ENCODE measurements at regions not wholly inside any gene's neighbourhood (a gene's known extent, or its start where the extent isn't known, plus 50 kb on each side); places are given as distances from the start of the nearest gene placed in this dataset.

DNA sequence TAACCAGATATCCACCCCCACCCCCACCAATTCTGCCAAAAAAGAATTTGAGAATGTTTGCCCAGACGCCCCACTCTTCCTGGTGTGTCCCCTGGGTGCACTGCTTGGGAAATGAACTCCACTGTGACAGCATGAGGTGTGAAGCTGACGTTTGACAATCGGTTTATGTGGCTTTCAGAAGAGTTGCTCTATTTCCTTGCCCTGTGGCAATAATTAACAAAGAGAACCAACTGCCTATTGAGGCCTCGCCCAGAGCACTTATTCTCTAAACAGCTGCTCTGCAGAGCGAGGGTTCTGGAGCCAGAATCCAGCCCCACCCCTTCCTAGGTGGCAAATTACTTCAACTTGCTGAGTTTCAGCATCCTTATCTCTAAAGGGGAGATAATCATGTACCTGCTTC lies 115.8 kb upstream of the SIX3 start:
- TF ChIP-seq, protein P1, sequence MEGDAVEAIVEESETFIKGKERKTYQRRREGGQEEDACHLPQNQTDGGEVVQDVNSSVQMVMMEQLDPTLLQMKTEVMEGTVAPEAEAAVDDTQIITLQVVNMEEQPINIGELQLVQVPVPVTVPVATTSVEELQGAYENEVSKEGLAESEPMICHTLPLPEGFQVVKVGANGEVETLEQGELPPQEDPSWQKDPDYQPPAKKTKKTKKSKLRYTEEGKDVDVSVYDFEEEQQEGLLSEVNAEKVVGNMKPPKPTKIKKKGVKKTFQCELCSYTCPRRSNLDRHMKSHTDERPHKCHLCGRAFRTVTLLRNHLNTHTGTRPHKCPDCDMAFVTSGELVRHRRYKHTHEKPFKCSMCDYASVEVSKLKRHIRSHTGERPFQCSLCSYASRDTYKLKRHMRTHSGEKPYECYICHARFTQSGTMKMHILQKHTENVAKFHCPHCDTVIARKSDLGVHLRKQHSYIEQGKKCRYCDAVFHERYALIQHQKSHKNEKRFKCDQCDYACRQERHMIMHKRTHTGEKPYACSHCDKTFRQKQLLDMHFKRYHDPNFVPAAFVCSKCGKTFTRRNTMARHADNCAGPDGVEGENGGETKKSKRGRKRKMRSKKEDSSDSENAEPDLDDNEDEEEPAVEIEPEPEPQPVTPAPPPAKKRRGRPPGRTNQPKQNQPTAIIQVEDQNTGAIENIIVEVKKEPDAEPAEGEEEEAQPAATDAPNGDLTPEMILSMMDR (IDR thresholded peaks at IDR 0.05): no peak
- TF ChIP-seq POLR2AphosphoS5 (IDR thresholded peaks at IDR 0.05; ENCODE audit: insufficient read depth in 1 of 2, low read depth in 1 of 2): no peak
- TF ChIP-seq POLR2A (IDR thresholded peaks at IDR 0.05): no peak

Measured in vagina (tissue), 2 donors.